HCT116 (cell line): ENCODE measurements at regions not wholly inside any gene's neighbourhood (a gene's known extent, or its start where the extent isn't known, plus 50 kb on each side); places are given as distances from the start of the nearest gene placed in this dataset.

ENCODE experiments used
- ATAC-seq: fragments of 200-7000 bp; cut with Tn5 transposase; 2 replicates; pipeline ENCODE4 v1.9.1; 2020; ENCODE audit warnings: mild to moderate bottlenecking, moderate library complexity
- BruUV-seq: library from RNA; stranded (reverse); fragments of 400-500 nt; replicated peaks from 2 replicates; lab custom pipeline; 2021; lab: Mats Ljungman, UMichigan
- CTCF ChIA-PET: fragments of 300-600 bp; sonication (Branson Sonifier 250); formaldehyde crosslinking; loops from one replicate; lab custom pipeline; 2021; ENCODE audit warnings: antibody characterized with exemption; lab: Charles Lee
- POLR2A ChIA-PET: fragments of 300-600, 350-600 bp; sonication (Branson Sonifier 250); formaldehyde crosslinking; loops from one replicate; lab custom pipeline; 2021; ENCODE audit warnings: antibody characterized with exemption; lab: Charles Lee
- RAD21 ChIA-PET, 2 experiments: fragments of 300-600 bp; sonication (Branson Sonifier 250); formaldehyde crosslinking; loops; one replicate each; lab custom pipeline; 2023; ENCODE audit warnings: low total read pairs in 2 of 2; ENCODE audit not compliant: uncharacterized antibody in 2 of 2, unreplicated experiment in 2 of 2, low non-redundant PET in 1 of 2; lab: Charles Lee
- DNase-seq: peaks from one replicate; pipeline ENCODE4 v3.0.0-alpha.2; 2010; ENCODE audit warnings: low read depth, low spot score
- H2AFZ ChIP-seq: fragments of 200-600 bp; shearing (Covaris generic), sonication (generic); 2 replicates; pipeline ENCODE4 v1.6.1; 2017; ENCODE audit warnings: low read depth, mixed run types, mixed read lengths, antibody characterized with exemption, low read length; ENCODE audit not compliant: poor library complexity, severe bottlenecking
- H3K27ac ChIP-seq: 2 replicates; pipeline ENCODE4 v1.5.1; 2012; ENCODE audit warnings: low read depth, low read length
- H3K27me3 ChIP-seq: fragments of 200-600 bp; sonication (generic); 2 replicates; pipeline ENCODE4 v1.6.1; 2016; ENCODE audit warnings: mixed run types, low read length, mixed read lengths; ENCODE audit not compliant: insufficient read depth
- H3K36me3 ChIP-seq, 2 experiments: fragments of 200-500 bp in 1 of 2; fragments of 200-600 bp in 1 of 2; sonication (Bioruptor generic) in 1 of 2; sonication (generic) in 1 of 2; 2 replicates each; pipeline versions ENCODE4 v1.5.1 to v1.6.1; 2014 to 2016; ENCODE audit warnings: low read length in 2 of 2, inconsistent platforms in 1 of 2, mixed read lengths in 1 of 2, mixed run types in 1 of 2; ENCODE audit not compliant: insufficient read depth in 2 of 2, control insufficient read depth in 1 of 2
- H3K4me1 ChIP-seq, 2 experiments: fragments of 200-600 bp in 1 of 2; sonication (generic) in 1 of 2; 2 replicates each; pipeline versions ENCODE4 v1.5.1 to v1.6.1; 2012 to 2017; ENCODE audit warnings: low read length in 2 of 2, inconsistent platforms in 1 of 2, mild to moderate bottlenecking in 1 of 2, mixed read lengths in 1 of 2, mixed run types in 1 of 2, moderate library complexity in 1 of 2; ENCODE audit not compliant: insufficient read depth in 2 of 2, control insufficient read depth in 1 of 2
- H3K4me2 ChIP-seq: fragments of 200-600 bp; sonication (generic); 2 replicates; pipeline ENCODE4 v1.6.1; 2017; ENCODE audit warnings: mixed run types, low read length, mixed read lengths
- H3K4me3 ChIP-seq, 2 experiments: fragments of 200-600 bp in 1 of 2; sonication (generic) in 1 of 2; replicated peaks in 1 of 2; 2 replicates each; pipeline ENCODE4 v1.5.1; 2011 to 2016; ENCODE audit warnings: low read length in 2 of 2, control low read depth in 1 of 2, low read depth in 1 of 2, mild to moderate bottlenecking in 1 of 2, mixed read lengths in 1 of 2, mixed run types in 1 of 2
- H3K79me2 ChIP-seq: fragments of 200-600 bp; sonication (generic); 2 replicates; pipeline ENCODE4 v1.6.1; 2017; ENCODE audit warnings: mild to moderate bottlenecking, mixed run types, low read length, moderate library complexity, mixed read lengths; ENCODE audit not compliant: insufficient read depth
- H3K9ac ChIP-seq: fragments of 200-600 bp; sonication (generic); 2 replicates; pipeline ENCODE4 v1.6.1; 2016; ENCODE audit warnings: low read length, mixed read lengths
- H3K9me2 ChIP-seq: fragments of 200-600 bp; sonication (generic), shearing (Covaris generic); 2 replicates; pipeline ENCODE4 v1.6.1; 2017; ENCODE audit warnings: mixed run types, mild to moderate bottlenecking, moderate library complexity; ENCODE audit not compliant: insufficient read depth
- H3K9me3 ChIP-seq, 2 experiments: fragments of 200-500 bp in 1 of 2; fragments of 200-600 bp in 1 of 2; sonication (Bioruptor generic) in 1 of 2; sonication (generic) in 1 of 2; 2 replicates each; pipeline ENCODE4 v1.6.1; 2014 to 2017; ENCODE audit warnings: low read length in 2 of 2, mixed read lengths in 2 of 2, inconsistent platforms in 1 of 2, low read depth in 1 of 2, mild to moderate bottlenecking in 1 of 2, mixed run types in 1 of 2, moderate library complexity in 1 of 2; ENCODE audit not compliant: control insufficient read depth in 1 of 2, insufficient read depth in 1 of 2
- H4K20me1 ChIP-seq: fragments of 200-600 bp; sonication (generic), shearing (Covaris generic); 2 replicates; pipeline ENCODE4 v1.6.1; 2017; ENCODE audit warnings: mixed run types, mild to moderate bottlenecking, moderate library complexity; ENCODE audit not compliant: insufficient read depth
- CBX3 ChIP-seq: IDR thresholded peaks from 2 replicates; pipeline ENCODE4 v1.6.1; 2012; ENCODE audit warnings: low read depth
- CEBPB ChIP-seq: IDR thresholded peaks from 2 replicates; pipeline ENCODE4 v1.6.1; 2012; ENCODE audit warnings: low read depth
- EGR1 ChIP-seq: IDR thresholded peaks from 2 replicates; pipeline ENCODE4 v1.6.1; 2012; ENCODE audit warnings: low read depth
- ELF1 ChIP-seq: IDR thresholded peaks from 2 replicates; pipeline ENCODE4 v1.6.1; 2012; ENCODE audit warnings: low read depth, borderline replicate concordance
- EZH2 ChIP-seq: fragments of 200-600 bp; sonication (generic); IDR thresholded peaks from 2 replicates; pipeline ENCODE4 v1.6.1; 2017; ENCODE audit warnings: antibody characterized with exemption, mixed run types
- EZH2phosphoT487 ChIP-seq: fragments of 200-600 bp; IDR thresholded peaks from 2 replicates; pipeline ENCODE4 v1.6.1; 2018; ENCODE audit warnings: antibody characterized with exemption, borderline replicate concordance
- FOSL1 ChIP-seq: IDR thresholded peaks from 2 replicates; pipeline ENCODE4 v1.6.1; 2012; ENCODE audit warnings: low read depth
- JUND ChIP-seq: IDR thresholded peaks from 2 replicates; pipeline ENCODE4 v1.6.1; 2012
- POLR2A ChIP-seq: IDR thresholded peaks from 2 replicates; pipeline ENCODE4 v1.7.0; 2011; ENCODE audit warnings: borderline replicate concordance; ENCODE audit not compliant: insufficient read depth, insufficient read length; ENCODE audit errors: extremely low read depth
- POLR2AphosphoS5 ChIP-seq: IDR thresholded peaks from 2 replicates; pipeline ENCODE4 v1.6.1; 2011; ENCODE audit warnings: mild to moderate bottlenecking, low read depth, low read length, moderate library complexity
- RAD21 ChIP-seq: IDR thresholded peaks from 2 replicates; pipeline ENCODE4 v1.6.1; 2012; ENCODE audit warnings: low read depth, mild to moderate bottlenecking
- SP1 ChIP-seq: IDR thresholded peaks from 2 replicates; pipeline ENCODE4 v1.6.1; 2012; ENCODE audit warnings: low read depth
- SRF ChIP-seq: IDR thresholded peaks from 2 replicates; pipeline ENCODE4 v1.6.1; 2012; ENCODE audit warnings: low read depth
- TCF7L2 ChIP-seq: IDR thresholded peaks from 2 replicates; pipeline ENCODE4 v1.7.0; 2011; ENCODE audit warnings: borderline replicate concordance, inconsistent platforms; ENCODE audit not compliant: insufficient read depth, insufficient read length; ENCODE audit errors: extremely low read depth
- YY1 ChIP-seq: IDR thresholded peaks from 2 replicates; pipeline ENCODE4 v1.6.1; 2011; ENCODE audit warnings: low read length, low read depth, moderate library complexity, mild to moderate bottlenecking; ENCODE audit not compliant: insufficient replicate concordance; ENCODE audit errors: extremely low read depth
- ZFX ChIP-seq: fragments of 450-650 bp; IDR thresholded peaks from 2 replicates; pipeline ENCODE4 v1.6.1; 2017
- ZNF274 ChIP-seq: fragments of 200-500 bp; sonication (Bioruptor generic); IDR thresholded peaks from 2 replicates; pipeline ENCODE4 v1.6.1; 2014; ENCODE audit warnings: mild to moderate bottlenecking, low read depth, low read length, inconsistent platforms
- intact Hi-C: fragments of 100-400 bp; cut with micrococcal nuclease; formaldehyde crosslinking; loops from 2 replicates; pipeline ENCODE4 v1.10.0; 2022
- TF ChIP-seq, protein P1 (sequence below): IDR thresholded peaks from 2 replicates; pipeline ENCODE4 v1.6.1; 2012
- TF ChIP-seq, protein P2 (sequence below): IDR thresholded peaks from 2 replicates; pipeline ENCODE4 v1.6.1; 2011; ENCODE audit warnings: mild to moderate bottlenecking, low read length, moderate library complexity; ENCODE audit not compliant: insufficient replicate concordance; ENCODE audit errors: extremely low read depth
- TF ChIP-seq, protein P3 (sequence below), 3 experiments: fragments of 200-600 bp in 1 of 3; sonication (generic) in 1 of 3; IDR thresholded peaks in 2 of 3; conservative IDR thresholded peaks in 1 of 3; 2 replicates each; pipeline ENCODE4 v1.5.1; 2012 to 2017; ENCODE audit warnings: low read depth in 2 of 3, low read length in 2 of 3, antibody characterized with exemption in 1 of 3, borderline replicate concordance in 1 of 3, control low read depth in 1 of 3, mild to moderate bottlenecking in 1 of 3, mixed read lengths in 1 of 3, mixed run types in 1 of 3, moderate library complexity in 1 of 3; ENCODE audit not compliant: insufficient read depth in 1 of 3

DNA sequence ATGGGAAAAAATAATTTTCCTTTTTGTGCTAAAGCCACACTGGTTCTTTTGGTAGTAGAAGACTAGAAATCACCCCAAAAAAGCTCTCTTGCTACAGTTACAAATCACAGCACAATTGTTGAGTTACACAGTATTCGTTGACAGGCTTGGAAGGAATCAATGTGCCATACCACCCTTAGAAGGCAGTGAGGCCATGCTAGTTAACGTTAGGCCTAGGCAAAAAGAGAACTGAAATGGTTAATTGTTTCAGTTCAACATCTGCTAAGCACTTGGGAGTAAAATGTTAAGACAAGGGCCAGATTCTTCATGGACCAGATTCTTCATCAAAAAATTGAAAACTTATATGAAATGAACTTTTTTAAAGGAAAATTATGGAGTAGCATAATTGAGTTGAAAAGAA lies 626.2 kb downstream of the UTRN start:
- TF ChIP-seq RAD21 = no peak
- TF ChIP-seq, protein P1, sequence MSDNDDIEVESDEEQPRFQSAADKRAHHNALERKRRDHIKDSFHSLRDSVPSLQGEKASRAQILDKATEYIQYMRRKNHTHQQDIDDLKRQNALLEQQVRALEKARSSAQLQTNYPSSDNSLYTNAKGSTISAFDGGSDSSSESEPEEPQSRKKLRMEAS = no peak; the same call in 1 of the 2 replicates
- TF ChIP-seq EZH2 = no peak
- no peak for TF ChIP-seq EZH2phosphoT487
- TF ChIP-seq FOSL1 = no peak
- TF ChIP-seq YY1 = no peak
- no peak for TF ChIP-seq EGR1
- no peak for TF ChIP-seq TCF7L2
- no peak for TF ChIP-seq ZNF274
- TF ChIP-seq, protein P2, sequence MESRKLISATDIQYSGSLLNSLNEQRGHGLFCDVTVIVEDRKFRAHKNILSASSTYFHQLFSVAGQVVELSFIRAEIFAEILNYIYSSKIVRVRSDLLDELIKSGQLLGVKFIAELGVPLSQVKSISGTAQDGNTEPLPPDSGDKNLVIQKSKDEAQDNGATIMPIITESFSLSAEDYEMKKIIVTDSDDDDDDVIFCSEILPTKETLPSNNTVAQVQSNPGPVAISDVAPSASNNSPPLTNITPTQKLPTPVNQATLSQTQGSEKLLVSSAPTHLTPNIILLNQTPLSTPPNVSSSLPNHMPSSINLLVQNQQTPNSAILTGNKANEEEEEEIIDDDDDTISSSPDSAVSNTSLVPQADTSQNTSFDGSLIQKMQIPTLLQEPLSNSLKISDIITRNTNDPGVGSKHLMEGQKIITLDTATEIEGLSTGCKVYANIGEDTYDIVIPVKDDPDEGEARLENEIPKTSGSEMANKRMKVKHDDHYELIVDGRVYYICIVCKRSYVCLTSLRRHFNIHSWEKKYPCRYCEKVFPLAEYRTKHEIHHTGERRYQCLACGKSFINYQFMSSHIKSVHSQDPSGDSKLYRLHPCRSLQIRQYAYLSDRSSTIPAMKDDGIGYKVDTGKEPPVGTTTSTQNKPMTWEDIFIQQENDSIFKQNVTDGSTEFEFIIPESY = no peak
- TF ChIP-seq POLR2AphosphoS5 = no peak
- no peak; the same call in 1 of the 2 replicates for TF ChIP-seq SP1
- TF ChIP-seq, protein P3, sequence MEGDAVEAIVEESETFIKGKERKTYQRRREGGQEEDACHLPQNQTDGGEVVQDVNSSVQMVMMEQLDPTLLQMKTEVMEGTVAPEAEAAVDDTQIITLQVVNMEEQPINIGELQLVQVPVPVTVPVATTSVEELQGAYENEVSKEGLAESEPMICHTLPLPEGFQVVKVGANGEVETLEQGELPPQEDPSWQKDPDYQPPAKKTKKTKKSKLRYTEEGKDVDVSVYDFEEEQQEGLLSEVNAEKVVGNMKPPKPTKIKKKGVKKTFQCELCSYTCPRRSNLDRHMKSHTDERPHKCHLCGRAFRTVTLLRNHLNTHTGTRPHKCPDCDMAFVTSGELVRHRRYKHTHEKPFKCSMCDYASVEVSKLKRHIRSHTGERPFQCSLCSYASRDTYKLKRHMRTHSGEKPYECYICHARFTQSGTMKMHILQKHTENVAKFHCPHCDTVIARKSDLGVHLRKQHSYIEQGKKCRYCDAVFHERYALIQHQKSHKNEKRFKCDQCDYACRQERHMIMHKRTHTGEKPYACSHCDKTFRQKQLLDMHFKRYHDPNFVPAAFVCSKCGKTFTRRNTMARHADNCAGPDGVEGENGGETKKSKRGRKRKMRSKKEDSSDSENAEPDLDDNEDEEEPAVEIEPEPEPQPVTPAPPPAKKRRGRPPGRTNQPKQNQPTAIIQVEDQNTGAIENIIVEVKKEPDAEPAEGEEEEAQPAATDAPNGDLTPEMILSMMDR (IDR thresholded peaks at IDR 0.05 in 2 of 3, conservative IDR thresholded peaks at IDR 0.05 in 1 of 3; ENCODE audit: borderline replicate concordance in 1 of 3, insufficient read depth in 1 of 3, low read depth in 2 of 3, low read length in 2 of 3) = no peak
- TF ChIP-seq ZFX = no peak; the same call in 1 of the 2 replicates
- no peak for TF ChIP-seq SRF
- no peak for TF ChIP-seq ELF1
- no peak for TF ChIP-seq JUND
- TF ChIP-seq CBX3 = no peak
- TF ChIP-seq CEBPB = no peak
- TF ChIP-seq POLR2A = no peak
- RAD21 ChIA-PET = no interaction called here
- H3K4me2 ChIP-seq = peak overlapping the region; percentile 38; the same call in 1 of the 2 replicates

More for the DNA sequence above, 626.2 kb downstream of the UTRN start:
- DNase-seq = no peak
- intact Hi-C loops = loop anchor here (5.0 kb wide), 1 partner anchor 104 kb away; no protein-coding TSS in a partner anchor
- Histone ChIP-seq H4K20me1 (no peaks in the 10 kb centered on the region), H2AFZ (no peak overlapping the region), H3K27me3 (no peaks in the 10 kb centered on the region), H3K4me1 (peaks cover 30 to 79% of the 10 kb centered on the region in 2 experiments), H3K27ac (peak overlapping the region; percentile 90; the same call in 1 of the 2 replicates), H3K9ac (peak overlapping the region; percentile 45), H3K36me3 (peaks cover 0 to 14% of the 10 kb centered on the region in 2 experiments; a peak in 1 of 4 replicates), H3K4me3 (no peak overlapping the region), H3K9me3 (no peaks in the 10 kb centered on the region), H3K79me2 (peaks cover 54% of the 10 kb centered on the region), H3K9me2 (no peaks in the 10 kb centered on the region)
- ChIA-PET POLR2A (no interaction called here), CTCF (no interaction called here)
- ATAC-seq = no peak
- no TSS peak for BruUV-seq
